Testis (tissue), 2 donors: ENCODE measurements at regions not wholly inside any gene's neighbourhood (a gene's known extent, or its start where the extent isn't known, plus 50 kb on each side); places are given as distances from the start of the nearest gene placed in this dataset.

Experiments used
- DNase-seq: peaks from one replicate; pipeline ENCODE4 v3.0.0-alpha.2; 2019
- H3K27ac ChIP-seq, 2 donors: fragments of 200-600 bp; sonication (generic); one replicate each; pipeline ENCODE4 v1.5.1; 2019
- H3K27me3 ChIP-seq: fragments of 200-600 bp; sonication (generic); one replicate; pipeline ENCODE4 v1.5.1; 2019
- H3K36me3 ChIP-seq: fragments of 200-600 bp; sonication (generic); one replicate; pipeline ENCODE4 v1.5.1; 2017; ENCODE audit warnings: low read depth; ENCODE audit errors: missing control alignments
- H3K4me1 ChIP-seq: fragments of 200-600 bp; sonication (generic); one replicate; pipeline ENCODE4 v1.5.1; 2019
- H3K4me3 ChIP-seq, 2 donors: fragments of 200-600 bp; sonication (generic); one replicate each; pipeline ENCODE4 v1.5.1; 2017 to 2019
- H3K9me3 ChIP-seq: fragments of 200-600 bp; sonication (generic); one replicate; pipeline ENCODE4 v1.5.1; 2017
- CTCF ChIP-seq, 3 experiments: fragments of 450-650 bp in 2 of 3; fragments of 200-600 bp in 1 of 3; sonication (generic) in 1 of 3; IDR thresholded peaks; one replicate each; pipeline ENCODE4 v1.5.1; 2016 to 2019; ENCODE audit warnings: antibody characterized with exemption in 3 of 3, mild to moderate bottlenecking in 2 of 3, moderate library complexity in 1 of 3
- POLR2A ChIP-seq: fragments of 450-650 bp; IDR thresholded peaks from one replicate; pipeline ENCODE4 v1.6.1; 2017; ENCODE audit warnings: antibody characterized with exemption, mild to moderate bottlenecking, moderate library complexity
- WGBS, 2 donors: methylation state at CpG; one replicate each; pipeline ENCODE4 v1.1.5; 2018; 5-methylcytosine and 5-hydroxymethylcytosine counted together
- intact Hi-C: fragments of 100-400 bp; cut with DNase I; formaldehyde crosslinking; loops from one replicate; pipeline ENCODE4 v1.15.1; 2023; ENCODE audit warnings: low total_unique reads

GRCh38 chr1:193914871-193915270 is 728.5 kb upstream of the B3GALT2 start:
- no peak overlapping the region for H3K27ac ChIP-seq
- no peaks in the 10 kb centered on the region for H3K36me3 ChIP-seq
- no peaks in the 10 kb centered on the region for H3K4me1 ChIP-seq
- no peak overlapping the region for H3K4me3 ChIP-seq
- 93 to 98% methylated on average over 3 of the region's 3 CpGs for WGBS, 2 donors
- TF ChIP-seq CTCF (IDR thresholded peaks at IDR 0.05) (no peak), POLR2A (no peak)
- DNase-seq: no peak
- H3K9me3 ChIP-seq: no peaks in the 10 kb centered on the region
- intact Hi-C loops: no loop called here
- no peaks in the 10 kb centered on the region for H3K27me3 ChIP-seq

DNA sequence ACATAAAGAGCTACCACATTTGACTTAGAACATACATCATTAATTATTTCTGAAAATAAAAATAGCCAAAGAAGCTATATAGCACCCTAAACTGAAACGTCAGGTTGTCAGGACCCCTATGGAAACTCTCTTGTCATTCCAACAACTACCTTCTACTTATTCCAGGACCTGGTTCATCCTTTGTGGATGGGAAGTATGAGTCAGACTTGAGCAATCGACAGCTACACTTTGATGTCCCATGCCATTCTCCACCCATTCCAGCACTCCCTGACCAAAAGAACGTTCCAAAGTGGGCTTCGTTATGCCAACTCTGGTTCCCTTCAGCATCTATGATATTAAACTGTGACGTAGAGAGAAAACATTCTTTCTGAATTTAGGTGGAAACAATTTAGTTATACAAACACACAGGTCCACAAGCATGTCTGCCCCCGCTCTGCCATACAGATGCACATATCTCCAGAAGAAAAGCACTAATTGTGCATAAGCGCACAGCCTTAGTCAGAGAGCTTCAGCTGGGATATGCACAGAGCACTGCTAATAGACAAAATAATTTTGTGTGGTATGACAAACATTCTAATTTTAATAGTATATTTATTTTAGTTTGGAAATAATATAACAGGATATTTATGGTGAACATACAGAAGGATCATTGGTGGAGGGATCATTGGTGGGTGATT is 723.1 kb upstream of the B3GALT2 start:
- no peaks in the 10 kb centered on the region for H3K9me3 ChIP-seq
- DNase-seq: no peak
- intact Hi-C loops: no loop called here
- no peak for TF ChIP-seq CTCF (IDR thresholded peaks at IDR 0.05)
- TF ChIP-seq POLR2A: no peak
- H3K36me3 ChIP-seq: no peaks in the 10 kb centered on the region
- H3K27ac ChIP-seq: no peak overlapping the region
- H3K4me3 ChIP-seq: no peak overlapping the region
- WGBS, 2 donors: 72% methylated on average over 7 of the region's 7 CpGs
- H3K27me3 ChIP-seq: no peaks in the 10 kb centered on the region
- no peaks in the 10 kb centered on the region for H3K4me1 ChIP-seq

GRCh38 chr1:193905288-193906085 is 719.1 kb upstream of the B3GALT2 start:
- Histone ChIP-seq H3K36me3 (no peaks in the 10 kb centered on the region), H3K4me1 (no peaks in the 10 kb centered on the region), H3K9me3 (no peaks in the 10 kb centered on the region), H3K27ac (no peak overlapping the region), H3K4me3 (no peak overlapping the region), H3K27me3 (no peaks in the 10 kb centered on the region)
- no peak for DNase-seq
- intact Hi-C loops: no loop called here
- 52 to 63% methylated on average over 5 of the region's 5 CpGs for WGBS, 2 donors
- TF ChIP-seq POLR2A: no peak
- TF ChIP-seq CTCF (IDR thresholded peaks at IDR 0.05): no peak

GRCh38 chr1:193891788-193892187 is 705.4 kb upstream of the B3GALT2 start:
- Histone ChIP-seq H3K9me3 (no peaks in the 10 kb centered on the region), H3K4me3 (no peak overlapping the region), H3K27me3 (no peaks in the 10 kb centered on the region), H3K4me1 (no peaks in the 10 kb centered on the region), H3K36me3 (no peaks in the 10 kb centered on the region), H3K27ac (no peak overlapping the region)
- WGBS, 2 donors: 87 to 90% methylated on average over 2 of the region's 2 CpGs
- TF ChIP-seq CTCF (IDR thresholded peaks at IDR 0.05): no peak
- TF ChIP-seq POLR2A: no peak
- DNase-seq: no peak
- intact Hi-C loops: no loop called here
